ENCODE measurements at regions not wholly inside any gene's neighbourhood (a gene's known extent, or its start where the extent isn't known, plus 50 kb on each side); places are given as distances from the start of the nearest gene placed in this dataset.
"Not testable (repeated sequence)": the region's sequence is repeated elsewhere in the genome, so short reads cannot be mapped to it uniquely, and the experiment has no call there.

DNA sequence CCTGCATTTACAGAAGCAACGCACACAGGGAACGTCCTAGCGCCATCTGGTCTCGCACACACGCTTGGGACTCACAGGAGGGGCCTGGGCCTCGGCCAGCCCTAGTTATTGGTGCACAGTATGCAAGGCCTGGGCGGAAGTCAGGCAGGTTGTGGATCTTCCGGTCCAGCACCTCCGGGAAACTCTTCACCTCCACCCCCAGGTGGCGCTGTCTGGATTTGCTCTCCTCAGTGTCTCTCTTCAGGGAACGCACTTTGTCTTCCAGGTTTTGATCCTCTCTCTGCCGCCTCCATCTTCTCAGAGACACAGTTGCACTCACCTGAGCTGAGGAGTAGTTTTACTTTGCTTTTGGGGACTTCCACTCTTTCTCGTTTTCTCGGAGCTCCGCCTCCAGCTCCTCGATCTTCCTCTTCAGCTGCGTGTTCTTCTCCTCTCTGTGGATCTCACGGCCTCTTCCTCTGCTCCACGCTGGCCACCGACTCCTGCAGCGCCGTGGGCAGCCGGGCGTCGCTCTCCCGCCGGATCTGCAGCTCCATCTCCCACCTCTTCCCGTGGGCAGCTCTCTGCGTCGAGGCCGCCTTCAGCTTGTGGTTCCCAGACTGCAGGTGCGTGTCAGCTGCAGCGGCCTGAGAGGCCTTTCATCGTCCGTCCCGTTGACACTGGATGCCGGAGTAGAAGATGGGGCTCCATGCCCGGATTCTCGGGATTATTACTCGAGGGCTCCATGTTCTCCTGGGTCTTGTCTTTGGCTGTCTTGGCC, 933.8 kb downstream of the TMEM121 start:
- H3K4me3 ChIP-seq = no peak overlapping the region
- H3K27ac ChIP-seq = no peak overlapping the region
- H3K4me1 ChIP-seq = no peaks in the 10 kb centered on the region
- ATAC-seq (no peak), DNase-seq (no peak)
- intact Hi-C loops (cut with DNase I) = no loop called here
- TF ChIP-seq, protein P1, sequence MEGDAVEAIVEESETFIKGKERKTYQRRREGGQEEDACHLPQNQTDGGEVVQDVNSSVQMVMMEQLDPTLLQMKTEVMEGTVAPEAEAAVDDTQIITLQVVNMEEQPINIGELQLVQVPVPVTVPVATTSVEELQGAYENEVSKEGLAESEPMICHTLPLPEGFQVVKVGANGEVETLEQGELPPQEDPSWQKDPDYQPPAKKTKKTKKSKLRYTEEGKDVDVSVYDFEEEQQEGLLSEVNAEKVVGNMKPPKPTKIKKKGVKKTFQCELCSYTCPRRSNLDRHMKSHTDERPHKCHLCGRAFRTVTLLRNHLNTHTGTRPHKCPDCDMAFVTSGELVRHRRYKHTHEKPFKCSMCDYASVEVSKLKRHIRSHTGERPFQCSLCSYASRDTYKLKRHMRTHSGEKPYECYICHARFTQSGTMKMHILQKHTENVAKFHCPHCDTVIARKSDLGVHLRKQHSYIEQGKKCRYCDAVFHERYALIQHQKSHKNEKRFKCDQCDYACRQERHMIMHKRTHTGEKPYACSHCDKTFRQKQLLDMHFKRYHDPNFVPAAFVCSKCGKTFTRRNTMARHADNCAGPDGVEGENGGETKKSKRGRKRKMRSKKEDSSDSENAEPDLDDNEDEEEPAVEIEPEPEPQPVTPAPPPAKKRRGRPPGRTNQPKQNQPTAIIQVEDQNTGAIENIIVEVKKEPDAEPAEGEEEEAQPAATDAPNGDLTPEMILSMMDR (IDR thresholded peaks at IDR 0.05) = no peak
- 84 to 87% (median 86%) methylated on average over 39 to 40 of the region's 40 CpGs for WGBS, 3 donors
- H3K36me3 ChIP-seq (ENCODE audit: insufficient read depth in 1 of 2, low read depth in 1 of 2) = no peaks in the 10 kb centered on the region
- no peaks in the 10 kb centered on the region for H3K27me3 ChIP-seq (ENCODE audit: insufficient read depth in 3 of 3, low read length in 2 of 3)
- no peaks in the 10 kb centered on the region for H3K9me3 ChIP-seq

DNA sequence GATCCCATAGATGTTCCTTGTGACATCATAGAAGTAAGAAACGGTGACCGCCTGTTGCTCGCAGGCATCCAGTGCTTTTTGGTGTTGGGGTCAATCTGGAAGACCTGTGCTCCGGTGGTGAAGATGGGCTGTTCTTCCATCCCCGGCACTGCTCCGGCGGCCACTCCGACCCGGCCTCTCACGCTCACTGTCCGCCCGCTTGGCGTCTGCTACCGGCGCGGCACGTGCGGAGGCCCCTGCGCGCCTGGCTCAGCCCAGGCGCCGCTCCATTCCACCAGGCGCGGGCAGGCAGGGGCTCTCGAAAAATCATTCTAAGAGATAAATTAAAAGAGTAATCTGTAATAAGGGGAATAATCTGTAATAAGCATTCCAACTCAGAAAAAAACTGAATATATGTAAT, 934.5 kb downstream of the TMEM121 start:
- no peaks in the 10 kb centered on the region for H3K4me1 ChIP-seq
- no peaks in the 10 kb centered on the region for H3K9me3 ChIP-seq
- no peak for ATAC-seq
- H3K27me3 ChIP-seq (ENCODE audit: insufficient read depth in 3 of 3, low read length in 2 of 3) = no peaks in the 10 kb centered on the region
- H3K4me3 ChIP-seq = no peak overlapping the region
- TF ChIP-seq, protein P1 (IDR thresholded peaks at IDR 0.05) = no peak
- DNase-seq = no peak
- intact Hi-C loops (cut with DNase I) = no loop called here
- WGBS, 3 donors = 92 to 95% (median 92%) methylated on average over 25 of the region's 25 CpGs
- no peaks in the 10 kb centered on the region for H3K36me3 ChIP-seq (ENCODE audit: insufficient read depth in 1 of 2, low read depth in 1 of 2)
- H3K27ac ChIP-seq = no peak overlapping the region

DNA sequence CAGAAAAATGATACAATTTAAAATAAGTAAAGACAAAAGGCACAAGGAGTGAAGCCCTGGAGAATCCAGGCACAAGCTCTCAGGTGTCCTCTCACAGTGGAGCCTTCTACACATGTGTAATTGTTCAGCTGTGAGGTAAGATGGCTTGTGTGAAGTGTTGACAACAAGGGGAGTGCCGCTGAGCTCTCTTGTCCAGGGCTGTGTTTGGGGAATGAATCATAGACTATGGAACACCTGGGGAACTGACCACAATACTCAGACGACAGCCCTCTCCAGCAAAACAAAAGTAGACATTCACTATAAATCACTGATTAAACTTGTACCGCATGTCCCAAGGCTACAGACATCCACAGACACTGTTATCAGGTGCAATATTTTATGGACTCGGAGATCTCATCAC, 940.1 kb downstream of the TMEM121 start:
- H3K27me3 ChIP-seq (ENCODE audit: insufficient read depth in 3 of 3, low read length in 2 of 3); H3K27ac ChIP-seq; DNase-seq; H3K36me3 ChIP-seq (ENCODE audit: insufficient read depth in 1 of 2, low read depth in 1 of 2); intact Hi-C loops (cut with DNase I); H3K9me3 ChIP-seq; H3K4me3 ChIP-seq; H3K4me1 ChIP-seq: not testable (repeated sequence)
- peak in 1 of 4 donors; percentile 58 for ATAC-seq
- WGBS, 3 donors = 52 to 58% (median 54%) methylated on average over 4 of the region's 4 CpGs

DNA sequence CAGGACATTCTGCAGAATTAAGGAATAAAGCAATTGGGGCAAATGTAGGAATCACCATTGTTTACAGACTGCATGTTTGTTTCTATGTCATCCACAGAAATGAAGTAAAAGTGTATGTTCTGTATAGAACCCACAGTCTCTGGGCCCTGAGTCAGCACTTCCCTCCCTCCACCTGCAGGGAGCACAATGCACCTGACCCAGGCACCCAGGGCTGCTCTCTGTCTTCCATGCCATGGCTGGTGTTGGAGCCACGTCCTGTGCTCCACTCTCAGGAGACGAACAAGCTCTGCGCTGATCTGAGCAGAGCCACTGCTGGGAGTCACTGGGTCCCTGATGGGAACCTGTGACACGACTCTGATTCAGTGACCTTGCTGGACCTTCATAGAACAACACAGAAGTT, 942.5 kb downstream of the TMEM121 start:
- DNase-seq; H3K9me3 ChIP-seq; H3K27me3 ChIP-seq (ENCODE audit: insufficient read depth in 3 of 3, low read length in 2 of 3); intact Hi-C loops (cut with DNase I); H3K4me3 ChIP-seq; H3K36me3 ChIP-seq (ENCODE audit: insufficient read depth in 1 of 2, low read depth in 1 of 2); H3K27ac ChIP-seq; H3K4me1 ChIP-seq; ATAC-seq: not testable (repeated sequence)
- 53 to 56% (median 56%) methylated on average over 4 of the region's 4 CpGs for WGBS, 3 donors

DNA sequence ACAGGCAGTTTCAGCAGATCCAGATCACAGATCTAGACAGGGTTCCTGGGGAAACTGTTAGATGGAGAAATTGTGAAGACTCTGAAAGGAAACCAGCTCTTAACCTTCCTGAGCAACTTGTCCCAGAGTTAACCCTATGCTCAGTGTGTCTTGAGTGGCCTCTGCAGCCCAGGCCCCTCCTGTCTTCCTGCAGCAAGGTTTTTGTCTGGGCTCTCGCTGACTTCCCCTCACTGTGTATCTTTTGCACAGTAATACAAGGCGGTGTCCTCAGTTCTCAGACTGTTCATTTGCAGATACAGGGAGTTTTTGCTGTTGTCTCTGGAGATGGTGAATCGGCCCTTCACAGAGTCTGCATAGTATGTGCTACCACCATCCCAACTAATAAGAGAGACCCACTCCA, 943.6 kb downstream of the TMEM121 start:
- H3K4me1 ChIP-seq; H3K4me3 ChIP-seq; H3K27ac ChIP-seq; DNase-seq; H3K9me3 ChIP-seq; intact Hi-C loops (cut with DNase I); ATAC-seq; H3K36me3 ChIP-seq (ENCODE audit: insufficient read depth in 1 of 2, low read depth in 1 of 2); H3K27me3 ChIP-seq (ENCODE audit: insufficient read depth in 3 of 3, low read length in 2 of 3): not testable (repeated sequence)
- 55 to 73% (median 62%) methylated on average over 3 of the region's 3 CpGs for WGBS, 3 donors

DNA sequence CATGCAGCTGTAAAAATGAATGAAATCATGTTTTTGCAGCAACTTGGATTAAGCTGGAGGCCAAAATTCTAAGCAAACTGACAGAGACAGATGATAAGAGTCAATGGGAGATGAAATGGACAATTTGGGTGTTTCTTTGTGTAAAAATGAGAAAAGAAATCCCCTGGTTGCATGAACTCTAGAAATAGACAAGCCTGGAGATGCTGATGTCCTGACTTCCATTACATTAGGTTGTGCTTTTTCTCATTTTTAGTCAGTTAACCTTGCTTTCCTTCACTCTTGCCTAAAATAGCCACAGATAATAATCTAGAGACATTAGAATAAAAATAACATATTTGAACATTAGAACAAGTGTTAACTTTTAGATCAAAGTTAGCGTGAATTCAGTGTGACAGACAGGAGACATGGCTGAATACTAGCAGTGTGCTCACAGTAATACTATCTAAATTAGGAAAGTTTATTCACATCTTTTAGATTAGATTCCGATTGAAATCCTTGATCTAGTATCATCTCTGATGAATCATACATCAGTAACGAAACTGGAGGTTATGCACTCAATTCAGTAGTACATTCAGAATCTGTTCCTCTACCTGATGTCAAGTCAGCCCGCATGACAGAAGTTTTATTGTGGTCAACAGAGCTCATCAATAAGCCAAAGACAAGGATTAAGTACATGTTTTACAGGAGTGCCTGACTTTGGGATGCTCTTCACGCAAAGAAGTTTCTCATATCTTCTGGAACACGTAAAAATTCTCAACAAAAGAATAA, 948.1 kb downstream of the TMEM121 start:
- H3K27me3 ChIP-seq (ENCODE audit: insufficient read depth in 3 of 3, low read length in 2 of 3); H3K4me3 ChIP-seq; H3K27ac ChIP-seq; DNase-seq; H3K4me1 ChIP-seq; ATAC-seq; intact Hi-C loops (cut with DNase I); H3K9me3 ChIP-seq; H3K36me3 ChIP-seq (ENCODE audit: insufficient read depth in 1 of 2, low read depth in 1 of 2): not testable (repeated sequence)
- WGBS, 3 donors = 51 to 58% (median 57%) methylated on average over 6 of the region's 6 CpGs

DNA sequence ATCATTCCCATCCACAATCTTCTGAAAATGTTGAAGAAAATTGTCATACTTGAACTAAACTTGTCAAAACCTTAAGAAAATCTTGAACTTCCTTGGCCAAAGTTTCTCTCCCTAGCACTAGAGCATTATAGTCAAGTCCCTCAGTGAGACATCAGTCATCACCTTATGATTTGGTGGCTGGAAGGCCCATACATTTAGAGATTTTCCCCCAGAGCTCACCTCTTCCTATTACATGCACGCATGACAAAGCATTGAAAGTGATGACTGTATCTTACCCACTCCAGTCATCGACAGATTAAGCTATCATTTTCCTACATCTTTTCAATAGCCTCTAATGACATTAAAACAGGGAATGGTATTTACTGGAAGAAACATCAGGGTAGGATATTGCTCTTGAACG, 948.8 kb downstream of the TMEM121 start:
- H3K27me3 ChIP-seq (ENCODE audit: insufficient read depth in 3 of 3, low read length in 2 of 3); intact Hi-C loops (cut with DNase I); H3K27ac ChIP-seq; H3K4me1 ChIP-seq; H3K4me3 ChIP-seq; ATAC-seq; H3K9me3 ChIP-seq; DNase-seq; H3K36me3 ChIP-seq (ENCODE audit: insufficient read depth in 1 of 2, low read depth in 1 of 2): not testable (repeated sequence)
- WGBS, 3 donors = 63 to 72% (median 67%) methylated on average over 3 of the region's 3 CpGs

DNA sequence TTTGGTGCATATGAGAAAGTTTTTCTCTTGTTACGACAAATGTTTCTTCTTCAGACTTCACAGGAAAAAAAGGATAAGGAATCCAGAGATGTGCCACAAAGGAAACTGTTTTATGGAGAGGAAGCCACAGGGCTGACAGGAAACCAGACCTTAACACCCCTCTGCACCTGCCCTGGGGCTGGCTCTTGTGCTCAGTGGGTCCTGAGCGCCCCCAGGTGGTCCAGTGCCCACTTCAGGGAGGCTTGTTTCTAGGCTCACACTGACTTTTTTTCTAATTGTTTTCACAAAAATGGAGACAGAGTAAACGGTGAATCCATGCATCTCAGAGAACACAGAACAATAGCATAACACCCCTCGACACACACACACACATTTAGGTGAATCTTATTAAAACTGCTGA, 951.2 kb downstream of the TMEM121 start:
- H3K36me3 ChIP-seq (ENCODE audit: insufficient read depth in 1 of 2, low read depth in 1 of 2); intact Hi-C loops (cut with DNase I); H3K4me3 ChIP-seq; H3K9me3 ChIP-seq; ATAC-seq; DNase-seq; H3K27me3 ChIP-seq (ENCODE audit: insufficient read depth in 3 of 3, low read length in 2 of 3); H3K4me1 ChIP-seq; H3K27ac ChIP-seq: not testable (repeated sequence)
- no CpG with 5 or more reads among the region's 4 CpGs for WGBS, 3 donors

DNA sequence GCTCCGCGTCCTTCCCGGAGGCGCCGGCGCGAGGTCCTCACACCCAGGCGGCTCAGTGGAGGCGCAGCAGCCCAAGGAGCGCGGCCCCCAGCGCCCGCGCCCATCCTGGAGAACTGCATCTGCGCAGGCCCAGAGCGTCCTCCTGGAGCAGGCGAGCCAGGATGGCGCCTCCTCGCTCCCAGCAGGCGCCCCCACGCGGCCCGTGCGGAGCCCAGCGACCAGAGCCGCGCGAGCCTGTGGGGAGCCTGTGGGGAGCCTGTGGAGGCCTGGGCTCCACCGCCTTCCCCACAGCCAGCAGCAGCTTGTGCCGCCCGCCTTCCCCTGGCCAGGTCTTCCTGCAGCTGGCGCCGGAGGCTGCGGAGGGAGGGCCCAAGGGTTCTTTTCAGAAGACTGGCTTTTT, 953.9 kb downstream of the TMEM121 start:
- H3K4me1 ChIP-seq; H3K27me3 ChIP-seq (ENCODE audit: insufficient read depth in 3 of 3, low read length in 2 of 3); H3K27ac ChIP-seq; ATAC-seq; H3K9me3 ChIP-seq; intact Hi-C loops (cut with DNase I); H3K4me3 ChIP-seq; H3K36me3 ChIP-seq (ENCODE audit: insufficient read depth in 1 of 2, low read depth in 1 of 2); DNase-seq: not testable (repeated sequence)
- no CpG with 5 or more reads among the region's 34 CpGs for WGBS, 3 donors
